ENCODE measurements at regions not wholly inside any gene's neighbourhood (a gene's known extent, or its start where the extent isn't known, plus 50 kb on each side); places are given as distances from the start of the nearest gene placed in this dataset.
A peak's percentile ranks its signal among the peaks of the same experiment; 100 is the strongest.

DNA sequence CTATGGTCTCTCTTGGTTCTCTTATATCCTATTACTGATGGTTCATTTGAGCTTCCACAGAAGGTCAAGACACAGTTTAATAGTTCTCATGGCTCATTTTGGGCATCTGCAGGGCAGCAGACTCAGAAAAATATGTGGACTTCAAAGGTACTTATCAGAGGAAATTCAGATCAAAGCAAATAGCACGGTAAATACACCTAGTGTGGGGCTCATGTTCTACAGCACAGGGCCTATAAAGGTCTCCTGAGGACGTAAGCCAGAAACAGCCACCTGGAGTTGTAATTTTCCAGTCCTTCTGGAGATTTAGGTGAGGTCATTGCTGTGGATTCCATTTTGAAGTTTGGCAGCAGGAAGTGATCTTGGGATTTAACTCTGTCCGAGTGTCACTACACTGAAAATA, 134.5 kb upstream of the SGO1 start:
- Histone ChIP-seq H3K36me3 (replicated peaks in 1 of 2; ENCODE audit: control insufficient read depth in 1 of 2, insufficient read depth in 2 of 2, low read length in 2 of 2) (no peaks in the 10 kb centered on the region), H3K79me2 (ENCODE audit: insufficient read depth, low read length) (no peaks in the 10 kb centered on the region), H2AFZ (ENCODE audit: insufficient read depth, low read depth, low read length, poor library complexity, severe bottlenecking) (no peak overlapping the region), H3K9me3 (replicated peaks in 1 of 2; ENCODE audit: control insufficient read depth in 1 of 2, insufficient read depth in 1 of 2, low read length in 2 of 2) (no peaks in the 10 kb centered on the region), H3K9ac (ENCODE audit: insufficient read depth, low read length, poor library complexity, severe bottlenecking) (no peak overlapping the region), H3K4me3 (replicated peaks in 1 of 3; ENCODE audit: low read depth in 2 of 3, low read length in 3 of 3) (no peak overlapping the region), H3K27ac (ENCODE audit: low read depth in 1 of 2, low read length in 2 of 2) (no peak overlapping the region), H3K27me3 (ENCODE audit: control insufficient read depth in 2 of 2, insufficient read depth in 2 of 2, low read length in 2 of 2) (no peaks in the 10 kb centered on the region), H3K4me2 (replicated peaks; ENCODE audit: extremely low read depth, low read length, poor library complexity, severe bottlenecking) (no peak overlapping the region), H4K20me1 (ENCODE audit: insufficient read depth, low read length) (no peaks in the 10 kb centered on the region), H3K4me1 (ENCODE audit: control insufficient read depth in 1 of 2, insufficient read depth in 2 of 2, low read length in 2 of 2) (peaks cover 4 to 11% of the 10 kb centered on the region in 2 donors)
- 100% methylated on average over 1 of the region's 3 CpGs for WGBS (ENCODE audit: insufficient coverage)
- H3K4me1 Mint-ChIP-seq = peaks cover 9% of the 10 kb centered on the region
- H3K36me3 Mint-ChIP-seq = no peaks in the 10 kb centered on the region
- H3K9me3 Mint-ChIP-seq = peaks cover 0 to 7% (median 2%) of the 10 kb centered on the region in 7 donors
- H3K4me3 Mint-ChIP-seq = no peak overlapping the region
- TF ChIP-seq, protein P1, sequence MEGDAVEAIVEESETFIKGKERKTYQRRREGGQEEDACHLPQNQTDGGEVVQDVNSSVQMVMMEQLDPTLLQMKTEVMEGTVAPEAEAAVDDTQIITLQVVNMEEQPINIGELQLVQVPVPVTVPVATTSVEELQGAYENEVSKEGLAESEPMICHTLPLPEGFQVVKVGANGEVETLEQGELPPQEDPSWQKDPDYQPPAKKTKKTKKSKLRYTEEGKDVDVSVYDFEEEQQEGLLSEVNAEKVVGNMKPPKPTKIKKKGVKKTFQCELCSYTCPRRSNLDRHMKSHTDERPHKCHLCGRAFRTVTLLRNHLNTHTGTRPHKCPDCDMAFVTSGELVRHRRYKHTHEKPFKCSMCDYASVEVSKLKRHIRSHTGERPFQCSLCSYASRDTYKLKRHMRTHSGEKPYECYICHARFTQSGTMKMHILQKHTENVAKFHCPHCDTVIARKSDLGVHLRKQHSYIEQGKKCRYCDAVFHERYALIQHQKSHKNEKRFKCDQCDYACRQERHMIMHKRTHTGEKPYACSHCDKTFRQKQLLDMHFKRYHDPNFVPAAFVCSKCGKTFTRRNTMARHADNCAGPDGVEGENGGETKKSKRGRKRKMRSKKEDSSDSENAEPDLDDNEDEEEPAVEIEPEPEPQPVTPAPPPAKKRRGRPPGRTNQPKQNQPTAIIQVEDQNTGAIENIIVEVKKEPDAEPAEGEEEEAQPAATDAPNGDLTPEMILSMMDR (IDR thresholded peaks at IDR 0.05) = no peak
- no peaks in the 10 kb centered on the region for H3K27me3 Mint-ChIP-seq (ENCODE audit: low read depth in 3 of 3)
- intact Hi-C loops (cut with micrococcal nuclease) = no loop called here
- no peak overlapping the region for H3K27ac Mint-ChIP-seq
- DNase-seq = no peak

DNA sequence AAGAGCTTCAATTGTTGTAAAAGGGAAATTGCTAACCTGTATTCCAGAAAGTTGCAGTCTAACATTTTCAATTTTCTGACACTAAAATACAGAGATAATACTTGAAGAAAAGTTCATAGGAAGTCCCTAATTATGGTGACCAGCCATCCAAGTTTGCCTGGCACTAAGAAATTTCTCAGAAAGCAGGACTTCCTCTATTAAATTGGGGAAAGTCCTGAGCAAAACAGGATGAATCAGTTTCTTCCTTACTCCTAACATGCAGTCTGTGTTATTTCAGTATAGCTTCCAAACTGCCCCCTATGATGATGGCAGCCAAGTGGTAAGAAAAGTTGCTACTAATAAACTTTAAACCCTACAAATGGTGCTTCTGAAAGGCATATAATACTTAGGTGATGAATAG, 133.5 kb upstream of the SGO1 start:
- Histone ChIP-seq H3K4me3 (replicated peaks in 1 of 3; ENCODE audit: low read depth in 2 of 3, low read length in 3 of 3) (no peak overlapping the region), H3K36me3 (replicated peaks in 1 of 2; ENCODE audit: control insufficient read depth in 1 of 2, insufficient read depth in 2 of 2, low read length in 2 of 2) (no peaks in the 10 kb centered on the region), H2AFZ (ENCODE audit: insufficient read depth, low read depth, low read length, poor library complexity, severe bottlenecking) (no peak overlapping the region), H3K4me1 (ENCODE audit: control insufficient read depth in 1 of 2, insufficient read depth in 2 of 2, low read length in 2 of 2) (peaks cover 0 to 1% of the 10 kb centered on the region in 2 donors), H3K79me2 (ENCODE audit: insufficient read depth, low read length) (no peaks in the 10 kb centered on the region), H3K9me3 (replicated peaks in 1 of 2; ENCODE audit: control insufficient read depth in 1 of 2, insufficient read depth in 1 of 2, low read length in 2 of 2) (no peaks in the 10 kb centered on the region), H3K27ac (ENCODE audit: low read depth in 1 of 2, low read length in 2 of 2) (no peak overlapping the region), H3K4me2 (replicated peaks; ENCODE audit: extremely low read depth, low read length, poor library complexity, severe bottlenecking) (no peak overlapping the region), H3K9ac (ENCODE audit: insufficient read depth, low read length, poor library complexity, severe bottlenecking) (no peak overlapping the region), H4K20me1 (ENCODE audit: insufficient read depth, low read length) (no peaks in the 10 kb centered on the region), H3K27me3 (ENCODE audit: control insufficient read depth in 2 of 2, insufficient read depth in 2 of 2, low read length in 2 of 2) (no peaks in the 10 kb centered on the region)
- Mint-ChIP-seq H3K36me3 (no peaks in the 10 kb centered on the region), H3K27ac (no peak overlapping the region), H3K27me3 (ENCODE audit: low read depth in 3 of 3) (no peaks in the 10 kb centered on the region), H3K4me3 (no peak overlapping the region), H3K9me3 (peaks cover 0 to 7% (median 2%) of the 10 kb centered on the region in 7 donors), H3K4me1 (peaks cover 2% of the 10 kb centered on the region)
- intact Hi-C loops (cut with micrococcal nuclease) = no loop called here
- TF ChIP-seq, protein P1 (IDR thresholded peaks at IDR 0.05) = no peak
- peak in 1 of 3 donors; percentile 16 for DNase-seq

Measured in CD14-positive monocyte (primary cell).